Keratinocyte (primary cell): ENCODE measurements at regions not wholly inside any gene's neighbourhood (a gene's known extent, or its start where the extent isn't known, plus 50 kb on each side); places are given as distances from the start of the nearest gene placed in this dataset.

Source experiments
- DNase-seq: peaks from one replicate; pipeline ENCODE4 v3.0.0-alpha.2; 2011; ENCODE audit warnings: low read depth, missing footprints, low spot score
- FAIRE-seq: peaks from 2 replicates; lab custom pipeline; 2011; peaks lifted over from hg19 to GRCh38; lab: Jason Lieb, UNC
- H2AFZ ChIP-seq: 2 replicates; pipeline ENCODE4 v1.6.0; 2012; ENCODE audit warnings: low read length, control low read depth, inconsistent platforms; ENCODE audit not compliant: control insufficient read depth
- H3K27ac ChIP-seq: 2 replicates; pipeline ENCODE4 v1.5.1; 2011; ENCODE audit warnings: low read length; ENCODE audit not compliant: control insufficient read depth, insufficient read depth
- H3K27me3 ChIP-seq: 3 replicates; pipeline ENCODE4 v1.6.0; 2011; ENCODE audit warnings: low read length; ENCODE audit not compliant: control insufficient read depth, insufficient read depth; ENCODE audit errors: extremely low read depth
- H3K36me3 ChIP-seq, 2 experiments: 2 replicates in 1 of 2; 3 replicates in 1 of 2; pipeline ENCODE4 v1.5.1; 2011; ENCODE audit warnings: low read length in 2 of 2, mild to moderate bottlenecking in 1 of 2; ENCODE audit not compliant: control insufficient read depth in 2 of 2, insufficient read depth in 2 of 2; ENCODE audit errors: extremely low read depth in 1 of 2
- H3K4me1 ChIP-seq: 3 replicates; pipeline ENCODE4 v1.5.1; 2011; ENCODE audit warnings: low read length; ENCODE audit not compliant: control insufficient read depth, insufficient read depth; ENCODE audit errors: extremely low read depth
- H3K4me2 ChIP-seq: 3 replicates; pipeline ENCODE4 v1.6.0; 2011; ENCODE audit warnings: low read depth, low read length; ENCODE audit not compliant: control insufficient read depth, insufficient read depth; ENCODE audit errors: extremely low read depth
- H3K4me3 ChIP-seq, 3 experiments: fragments of 200-600 bp in 1 of 3; sonication (generic) in 1 of 3; 2 replicates in 2 of 3; 3 replicates in 1 of 3; pipeline ENCODE4 v1.5.1; 2011 to 2016; ENCODE audit warnings: low read length in 3 of 3, mild to moderate bottlenecking in 3 of 3, control low read depth in 2 of 3, inconsistent platforms in 1 of 3, low read depth in 1 of 3, mixed read lengths in 1 of 3, mixed run types in 1 of 3, moderate library complexity in 1 of 3; ENCODE audit not compliant: control insufficient read depth in 2 of 3, insufficient read depth in 2 of 3; ENCODE audit errors: extremely low read depth in 1 of 3
- H3K79me2 ChIP-seq: 2 replicates; pipeline ENCODE4 v1.6.0; 2012; ENCODE audit warnings: low read length; ENCODE audit not compliant: control insufficient read depth, insufficient read depth
- H3K9ac ChIP-seq: 3 replicates; pipeline ENCODE4 v1.6.0; 2011; ENCODE audit warnings: low read length; ENCODE audit not compliant: control insufficient read depth, insufficient read depth; ENCODE audit errors: extremely low read depth
- H3K9me1 ChIP-seq: 3 replicates; pipeline ENCODE4 v1.6.0; 2011; ENCODE audit warnings: low read length; ENCODE audit not compliant: control insufficient read depth, insufficient read depth; ENCODE audit errors: extremely low read depth
- H3K9me3 ChIP-seq: 2 replicates; pipeline ENCODE4 v1.5.1; 2012; ENCODE audit warnings: low read depth, low read length; ENCODE audit not compliant: control insufficient read depth
- H4K20me1 ChIP-seq: 3 replicates; pipeline ENCODE4 v1.6.0; 2011; ENCODE audit warnings: low read length; ENCODE audit not compliant: control insufficient read depth, insufficient read depth; ENCODE audit errors: extremely low read depth
- EZH2 ChIP-seq: IDR thresholded peaks from one replicate; pipeline ENCODE4 v1.6.1; 2012; ENCODE audit warnings: inconsistent platforms, mild to moderate bottlenecking, low read length, moderate library complexity
- dilution Hi-C: fragments of 300-500 bp; cut with MboI; formaldehyde crosslinking; loops from one replicate; pipeline ENCODE4 v1.7.0; 2020; ENCODE audit warnings: low sequenced_read_pairs; ENCODE audit not compliant: extremely low pct_ligation_motif_present
- TF ChIP-seq, protein P1 (sequence below), 3 experiments: IDR thresholded peaks in 1 of 3; conservative IDR thresholded peaks in 1 of 3; optimal IDR thresholded peaks in 1 of 3; 2 replicates in 2 of 3; 3 replicates in 1 of 3; pipeline versions ENCODE3 to v1.5.1; 2011; ENCODE audit warnings: low read length in 3 of 3, mild to moderate bottlenecking in 3 of 3, moderate library complexity in 2 of 3, control low read depth in 1 of 3, inconsistent platforms in 1 of 3; ENCODE audit not compliant: insufficient read depth in 2 of 3; ENCODE audit errors: extremely low read depth in 1 of 3

DNA sequence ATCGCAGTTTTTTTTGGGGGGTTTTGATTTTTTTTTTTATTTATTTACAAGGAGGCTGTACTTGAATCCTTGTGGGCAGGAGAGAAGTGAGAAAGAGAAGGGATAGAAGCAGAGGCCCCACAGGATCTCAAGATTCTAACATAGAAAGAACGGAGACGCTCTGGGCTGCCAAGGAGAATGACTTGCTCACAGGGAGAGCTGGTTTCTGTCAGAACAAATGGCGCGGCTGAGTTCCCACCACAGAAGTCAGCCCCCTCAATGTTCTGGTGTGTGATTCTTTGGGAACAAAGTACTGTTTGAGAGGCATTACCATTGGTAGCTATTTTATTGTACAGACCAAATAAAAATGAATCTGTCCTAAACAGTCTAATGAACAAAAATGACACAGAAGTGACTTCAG, 80.6 kb downstream of the ATXN3L start:
- Histone ChIP-seq H3K4me3 (no peak overlapping the region), H2AFZ (no peak overlapping the region), H3K79me2 (no peaks in the 10 kb centered on the region), H3K4me1 (no peaks in the 10 kb centered on the region), H3K4me2 (no peak overlapping the region), H3K27me3 (no peaks in the 10 kb centered on the region), H4K20me1 (no peaks in the 10 kb centered on the region), H3K36me3 (no peaks in the 10 kb centered on the region), H3K9me1 (no peaks in the 10 kb centered on the region), H3K9me3 (no peaks in the 10 kb centered on the region), H3K9ac (no peak overlapping the region), H3K27ac (no peak overlapping the region)
- FAIRE-seq (no peak), DNase-seq (no peak)
- dilution Hi-C loops = no loop called here
- TF ChIP-seq, protein P1, sequence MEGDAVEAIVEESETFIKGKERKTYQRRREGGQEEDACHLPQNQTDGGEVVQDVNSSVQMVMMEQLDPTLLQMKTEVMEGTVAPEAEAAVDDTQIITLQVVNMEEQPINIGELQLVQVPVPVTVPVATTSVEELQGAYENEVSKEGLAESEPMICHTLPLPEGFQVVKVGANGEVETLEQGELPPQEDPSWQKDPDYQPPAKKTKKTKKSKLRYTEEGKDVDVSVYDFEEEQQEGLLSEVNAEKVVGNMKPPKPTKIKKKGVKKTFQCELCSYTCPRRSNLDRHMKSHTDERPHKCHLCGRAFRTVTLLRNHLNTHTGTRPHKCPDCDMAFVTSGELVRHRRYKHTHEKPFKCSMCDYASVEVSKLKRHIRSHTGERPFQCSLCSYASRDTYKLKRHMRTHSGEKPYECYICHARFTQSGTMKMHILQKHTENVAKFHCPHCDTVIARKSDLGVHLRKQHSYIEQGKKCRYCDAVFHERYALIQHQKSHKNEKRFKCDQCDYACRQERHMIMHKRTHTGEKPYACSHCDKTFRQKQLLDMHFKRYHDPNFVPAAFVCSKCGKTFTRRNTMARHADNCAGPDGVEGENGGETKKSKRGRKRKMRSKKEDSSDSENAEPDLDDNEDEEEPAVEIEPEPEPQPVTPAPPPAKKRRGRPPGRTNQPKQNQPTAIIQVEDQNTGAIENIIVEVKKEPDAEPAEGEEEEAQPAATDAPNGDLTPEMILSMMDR (optimal IDR thresholded peaks at IDR 0.05 in 1 of 3, IDR thresholded peaks at IDR 0.05 in 1 of 3, conservative IDR thresholded peaks at IDR 0.05 in 1 of 3; ENCODE audit: extremely low read depth in 1 of 3, insufficient read depth in 2 of 3, low read length in 3 of 3) = no peak
- TF ChIP-seq EZH2 = no peak

DNA sequence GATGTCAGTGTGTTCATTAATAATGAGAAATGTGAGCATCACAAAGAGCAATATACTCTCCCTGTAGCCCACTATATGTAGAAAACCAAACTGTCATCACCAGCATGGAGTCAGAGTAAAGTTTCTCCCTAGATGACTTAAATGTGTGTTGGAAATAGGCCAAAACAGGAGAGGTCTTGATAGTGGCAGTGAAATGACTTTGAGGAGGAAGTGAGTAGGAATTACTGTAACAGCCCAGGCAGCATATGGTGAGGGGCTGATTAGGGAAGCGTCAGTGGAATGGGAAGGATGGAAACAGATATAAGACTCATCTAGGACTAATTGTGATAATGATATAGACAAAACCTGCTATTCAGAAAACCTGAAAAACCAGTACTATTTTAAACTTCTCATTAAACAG, 83.9 kb downstream of the ATXN3L start:
- H2AFZ ChIP-seq = no peak overlapping the region
- H3K27ac ChIP-seq = no peak overlapping the region
- DNase-seq = no peak
- no peak overlapping the region for H3K9ac ChIP-seq
- no peaks in the 10 kb centered on the region for H3K9me3 ChIP-seq
- dilution Hi-C loops = no loop called here
- no peak overlapping the region for H3K4me2 ChIP-seq
- no peaks in the 10 kb centered on the region for H3K4me1 ChIP-seq
- TF ChIP-seq EZH2 = no peak
- TF ChIP-seq, protein P1 (optimal IDR thresholded peaks at IDR 0.05 in 1 of 3, IDR thresholded peaks at IDR 0.05 in 1 of 3, conservative IDR thresholded peaks at IDR 0.05 in 1 of 3; ENCODE audit: extremely low read depth in 1 of 3, insufficient read depth in 2 of 3, low read length in 3 of 3) = no peak
- no peaks in the 10 kb centered on the region for H4K20me1 ChIP-seq
- no peaks in the 10 kb centered on the region for H3K36me3 ChIP-seq
- no peak overlapping the region for H3K4me3 ChIP-seq
- no peaks in the 10 kb centered on the region for H3K9me1 ChIP-seq
- no peak for FAIRE-seq
- no peaks in the 10 kb centered on the region for H3K79me2 ChIP-seq
- no peaks in the 10 kb centered on the region for H3K27me3 ChIP-seq
